ENCODE measurements at regions not wholly inside any gene's neighbourhood (a gene's known extent, or its start where the extent isn't known, plus 50 kb on each side); places are given as distances from the start of the nearest gene placed in this dataset.

DNA sequence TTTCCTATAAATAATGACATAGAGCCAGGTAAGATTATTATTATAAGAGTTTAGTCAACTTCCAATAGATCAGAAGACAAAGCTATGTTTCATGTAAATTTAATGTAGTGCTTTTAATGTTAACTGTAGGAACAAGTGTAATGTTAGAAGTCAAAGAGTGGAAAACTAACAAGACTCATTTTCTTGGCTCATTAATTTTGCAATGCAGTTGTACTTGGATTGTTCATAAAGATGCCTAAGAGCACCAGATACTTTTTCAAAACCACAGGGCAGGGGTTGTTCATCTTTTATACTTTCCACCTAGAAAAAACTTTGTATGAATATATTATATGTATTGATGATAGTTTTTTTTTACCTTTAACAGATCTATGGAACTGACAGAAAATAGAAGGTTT is 1705.3 kb upstream of the CDH9 start:
- TF ChIP-seq, protein P1, sequence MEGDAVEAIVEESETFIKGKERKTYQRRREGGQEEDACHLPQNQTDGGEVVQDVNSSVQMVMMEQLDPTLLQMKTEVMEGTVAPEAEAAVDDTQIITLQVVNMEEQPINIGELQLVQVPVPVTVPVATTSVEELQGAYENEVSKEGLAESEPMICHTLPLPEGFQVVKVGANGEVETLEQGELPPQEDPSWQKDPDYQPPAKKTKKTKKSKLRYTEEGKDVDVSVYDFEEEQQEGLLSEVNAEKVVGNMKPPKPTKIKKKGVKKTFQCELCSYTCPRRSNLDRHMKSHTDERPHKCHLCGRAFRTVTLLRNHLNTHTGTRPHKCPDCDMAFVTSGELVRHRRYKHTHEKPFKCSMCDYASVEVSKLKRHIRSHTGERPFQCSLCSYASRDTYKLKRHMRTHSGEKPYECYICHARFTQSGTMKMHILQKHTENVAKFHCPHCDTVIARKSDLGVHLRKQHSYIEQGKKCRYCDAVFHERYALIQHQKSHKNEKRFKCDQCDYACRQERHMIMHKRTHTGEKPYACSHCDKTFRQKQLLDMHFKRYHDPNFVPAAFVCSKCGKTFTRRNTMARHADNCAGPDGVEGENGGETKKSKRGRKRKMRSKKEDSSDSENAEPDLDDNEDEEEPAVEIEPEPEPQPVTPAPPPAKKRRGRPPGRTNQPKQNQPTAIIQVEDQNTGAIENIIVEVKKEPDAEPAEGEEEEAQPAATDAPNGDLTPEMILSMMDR (conservative IDR thresholded peaks at IDR 0.05 in 1 of 2, IDR thresholded peaks at IDR 0.05 in 1 of 2; ENCODE audit: low read depth in 1 of 2, low read length in 2 of 2) = no peak
- no peak for TF ChIP-seq EZH2 (IDR thresholded peaks at IDR 0.05; ENCODE audit: low read length, missing control alignments)

Data from fibroblast of lung (primary cell).